Activated CD4-positive, alpha-beta memory T cell treated with anti-CD3 and anti-CD28 coated beads for 36 hours (primary cell): ENCODE measurements at regions not wholly inside any gene's neighbourhood (a gene's known extent, or its start where the extent isn't known, plus 50 kb on each side); places are given as distances from the start of the nearest gene placed in this dataset.
"Not testable (repeated sequence)": the region's sequence is repeated elsewhere in the genome, so short reads cannot be mapped to it uniquely, and the experiment has no call there.

Experiments
- CTCF ChIA-PET: fragments of 350-600 bp; sonication (Branson Sonifier 250); formaldehyde crosslinking; loops from one replicate; lab custom pipeline; 2021; ENCODE audit warnings: antibody characterized with exemption, inconsistent platforms; lab: Charles Lee
- POLR2A ChIA-PET: fragments of 350-600 bp; sonication (Branson Sonifier 250); formaldehyde crosslinking; loops from one replicate; lab custom pipeline; 2021; ENCODE audit warnings: antibody characterized with exemption; lab: Charles Lee
- DNase-seq: peaks from one replicate; pipeline ENCODE4 v3.0.0-alpha.2; 2020
- H3K27ac Mint-ChIP-seq: one replicate; pipeline ENCODE4 v1.8.0; 2021; ENCODE audit warnings: mixed read lengths
- H3K27me3 Mint-ChIP-seq: one replicate; pipeline ENCODE4 v1.8.0; 2021; ENCODE audit warnings: mixed read lengths
- H3K36me3 Mint-ChIP-seq: one replicate; pipeline ENCODE4 v1.8.0; 2021; ENCODE audit warnings: mixed read lengths
- H3K4me1 Mint-ChIP-seq: one replicate; pipeline ENCODE4 v1.8.0; 2021; ENCODE audit warnings: low read depth, mixed read lengths
- H3K4me3 Mint-ChIP-seq: one replicate; pipeline ENCODE4 v1.8.0; 2021; ENCODE audit warnings: mild to moderate bottlenecking, mixed read lengths
- H3K9me3 Mint-ChIP-seq: one replicate; pipeline ENCODE4 v1.8.0; 2021; ENCODE audit warnings: mixed read lengths
- intact Hi-C: fragments of 100-400 bp; cut with micrococcal nuclease; formaldehyde crosslinking; loops from one replicate; pipeline ENCODE4 v1.15.1; 2023

- CTCF ChIA-PET: no interaction called here
- H3K36me3 Mint-ChIP-seq: no peaks in the 10 kb centered on the region
- intact Hi-C loops: no loop called here
- H3K27ac Mint-ChIP-seq: no peak overlapping the region
- no peaks in the 10 kb centered on the region for H3K9me3 Mint-ChIP-seq
- H3K4me1 Mint-ChIP-seq: no peaks in the 10 kb centered on the region
- no peaks in the 10 kb centered on the region for H3K27me3 Mint-ChIP-seq
- DNase-seq: no peak
- POLR2A ChIA-PET: no interaction called here
- H3K4me3 Mint-ChIP-seq: no peak overlapping the region
Measured at GRCh38 chr1:194917769-194918168, 1690.5 kb downstream of the KCNT2 start.

- intact Hi-C loops: no loop called here
- no peaks in the 10 kb centered on the region for H3K36me3 Mint-ChIP-seq
- no peak for DNase-seq
- CTCF ChIA-PET: no interaction called here
- no peaks in the 10 kb centered on the region for H3K4me1 Mint-ChIP-seq
- no peak overlapping the region for H3K4me3 Mint-ChIP-seq
- H3K27me3 Mint-ChIP-seq: no peaks in the 10 kb centered on the region
- H3K9me3 Mint-ChIP-seq: no peaks in the 10 kb centered on the region
- no peak overlapping the region for H3K27ac Mint-ChIP-seq
- POLR2A ChIA-PET: no interaction called here
Measured at GRCh38 chr1:194908643-194909042, 1699.6 kb downstream of the KCNT2 start.

- no peak overlapping the region for H3K27ac Mint-ChIP-seq
- no peaks in the 10 kb centered on the region for H3K36me3 Mint-ChIP-seq
- CTCF ChIA-PET: no interaction called here
- H3K4me1 Mint-ChIP-seq: no peaks in the 10 kb centered on the region
- intact Hi-C loops: no loop called here
- no peak for DNase-seq
- H3K27me3 Mint-ChIP-seq: no peaks in the 10 kb centered on the region
- no peak overlapping the region for H3K4me3 Mint-ChIP-seq
- no peaks in the 10 kb centered on the region for H3K9me3 Mint-ChIP-seq
- POLR2A ChIA-PET: no interaction called here
Measured at GRCh38 chr1:194903524-194903923, 1704.7 kb downstream of the KCNT2 start.

- intact Hi-C loops: no loop called here
- Mint-ChIP-seq H3K36me3 (no peaks in the 10 kb centered on the region), H3K4me1 (no peaks in the 10 kb centered on the region), H3K4me3 (no peak overlapping the region), H3K9me3 (peaks cover 7% of the 10 kb centered on the region), H3K27me3 (no peaks in the 10 kb centered on the region), H3K27ac (no peak overlapping the region)
- ChIA-PET CTCF (no interaction called here), POLR2A (no interaction called here)
- no peak for DNase-seq
Measured at GRCh38 chr1:194889310-194889709, 1702.9 kb upstream of the B3GALT2 start.

GRCh38 chr1:194870860-194871259 is 1684.4 kb upstream of the B3GALT2 start:
- Mint-ChIP-seq H3K27ac (no peak overlapping the region), H3K27me3 (no peaks in the 10 kb centered on the region), H3K4me1 (no peaks in the 10 kb centered on the region), H3K4me3 (no peak overlapping the region), H3K36me3 (no peaks in the 10 kb centered on the region), H3K9me3 (no peaks in the 10 kb centered on the region)
- CTCF ChIA-PET: no interaction called here
- no peak for DNase-seq
- POLR2A ChIA-PET: no interaction called here
- intact Hi-C loops: no loop called here

GRCh38 chr1:194866153-194866552 is 1679.7 kb upstream of the B3GALT2 start:
- H3K4me3 Mint-ChIP-seq: no peak overlapping the region
- H3K27ac Mint-ChIP-seq: no peak overlapping the region
- no peak for DNase-seq
- intact Hi-C loops: no loop called here
- H3K27me3 Mint-ChIP-seq: no peaks in the 10 kb centered on the region
- CTCF ChIA-PET: no interaction called here
- POLR2A ChIA-PET: no interaction called here
- H3K4me1 Mint-ChIP-seq: no peaks in the 10 kb centered on the region
- no peaks in the 10 kb centered on the region for H3K36me3 Mint-ChIP-seq
- peaks cover 3% of the 10 kb centered on the region for H3K9me3 Mint-ChIP-seq

GRCh38 chr1:194865383-194865782 is 1679.0 kb upstream of the B3GALT2 start:
- POLR2A ChIA-PET: no interaction called here
- DNase-seq: no peak
- Mint-ChIP-seq H3K27me3 (no peaks in the 10 kb centered on the region), H3K4me3 (no peak overlapping the region), H3K9me3 (peaks cover 3% of the 10 kb centered on the region), H3K36me3 (no peaks in the 10 kb centered on the region), H3K4me1 (no peaks in the 10 kb centered on the region), H3K27ac (no peak overlapping the region)
- intact Hi-C loops: no loop called here
- CTCF ChIA-PET: no interaction called here

GRCh38 chr1:194862129-194862528 is 1675.7 kb upstream of the B3GALT2 start:
- no peaks in the 10 kb centered on the region for H3K27me3 Mint-ChIP-seq
- no peak for DNase-seq
- peaks cover 3% of the 10 kb centered on the region for H3K9me3 Mint-ChIP-seq
- H3K27ac Mint-ChIP-seq: no peak overlapping the region
- intact Hi-C loops: no loop called here
- ChIA-PET CTCF (no interaction called here), POLR2A (no interaction called here)
- H3K36me3 Mint-ChIP-seq: no peaks in the 10 kb centered on the region
- no peak overlapping the region for H3K4me3 Mint-ChIP-seq
- no peaks in the 10 kb centered on the region for H3K4me1 Mint-ChIP-seq

GRCh38 chr1:194860248-194861201 is 1674.1 kb upstream of the B3GALT2 start:
- POLR2A ChIA-PET: no interaction called here
- intact Hi-C loops: no loop called here
- H3K36me3 Mint-ChIP-seq: no peaks in the 10 kb centered on the region

GRCh38 chr1:194859481-194860154 is 1673.2 kb upstream of the B3GALT2 start:
- H3K4me1 Mint-ChIP-seq, H3K9me3 Mint-ChIP-seq, H3K27ac Mint-ChIP-seq, DNase-seq, CTCF ChIA-PET, H3K4me3 Mint-ChIP-seq, intact Hi-C loops, H3K36me3 Mint-ChIP-seq, POLR2A ChIA-PET, H3K27me3 Mint-ChIP-seq: not testable (repeated sequence)

More at GRCh38 chr1:194860248-194861201, 1674.1 kb upstream of the B3GALT2 start:
- Mint-ChIP-seq H3K9me3 (peaks cover 3% of the 10 kb centered on the region), H3K4me1 (no peaks in the 10 kb centered on the region), H3K27ac (no peak overlapping the region), H3K27me3 (no peaks in the 10 kb centered on the region), H3K4me3 (no peak overlapping the region)
- CTCF ChIA-PET: no interaction called here
- DNase-seq: no peak

- H3K27me3 Mint-ChIP-seq, H3K9me3 Mint-ChIP-seq, DNase-seq, CTCF ChIA-PET, H3K36me3 Mint-ChIP-seq, H3K4me1 Mint-ChIP-seq, H3K4me3 Mint-ChIP-seq, intact Hi-C loops, H3K27ac Mint-ChIP-seq, POLR2A ChIA-PET: not testable (repeated sequence)
Measured at GRCh38 chr1:194858811-194859480, 1672.5 kb upstream of the B3GALT2 start.

GRCh38 chr1:194857413-194857812 is 1671.0 kb upstream of the B3GALT2 start:
- Mint-ChIP-seq H3K27ac (no peak overlapping the region), H3K9me3 (peaks cover 3% of the 10 kb centered on the region), H3K27me3 (no peaks in the 10 kb centered on the region), H3K36me3 (no peaks in the 10 kb centered on the region), H3K4me1 (no peaks in the 10 kb centered on the region), H3K4me3 (no peak overlapping the region)
- ChIA-PET CTCF (no interaction called here), POLR2A (no interaction called here)
- intact Hi-C loops: no loop called here
- DNase-seq: no peak
